Tibial artery (tissue), 4 donors: ENCODE measurements at regions not wholly inside any gene's neighbourhood (a gene's known extent, or its start where the extent isn't known, plus 50 kb on each side); places are given as distances from the start of the nearest gene placed in this dataset.

ENCODE experiments used
- DNase-seq, 2 donors: peaks; one replicate each; pipeline ENCODE4 v3.0.0-alpha.2; 2019
- H3K27ac ChIP-seq, 2 donors: fragments of 200-600 bp; sonication (generic) in 1 of 2; 1 replicate in 1 of 2; 2 replicates in 1 of 2; pipeline ENCODE4 v1.5.1; 2018 to 2019; ENCODE audit warnings: mild to moderate bottlenecking in 1 of 2
- H3K27me3 ChIP-seq, 2 donors: fragments of 200-600 bp; sonication (generic) in 1 of 2; one replicate each; pipeline versions ENCODE4 v1.5.1 to v1.6.0; 2016 to 2019
- H3K36me3 ChIP-seq, 3 donors: fragments of 200-600 bp; sonication (generic) in 2 of 3; one replicate each; pipeline ENCODE4 v1.5.1; 2016 to 2019; ENCODE audit warnings: mild to moderate bottlenecking in 2 of 3
- H3K4me1 ChIP-seq, 4 donors: fragments of 200-600 bp; sonication (generic) in 2 of 4; 1 replicate in 3 of 4; 2 replicates in 1 of 4; pipeline ENCODE4 v1.5.1; 2016 to 2019
- H3K4me3 ChIP-seq, 2 donors: fragments of 200-600 bp; sonication (generic) in 1 of 2; 1 replicate in 1 of 2; 2 replicates in 1 of 2; pipeline ENCODE4 v1.5.1; 2018 to 2019; ENCODE audit warnings: mild to moderate bottlenecking in 2 of 2
- H3K9me3 ChIP-seq, 3 donors: fragments of 200-600 bp; sonication (generic) in 1 of 3; one replicate each; pipeline ENCODE4 v1.5.1; 2016 to 2019
- CTCF ChIP-seq, 2 experiments: fragments of 200-600 bp in 1 of 2; fragments of 450-650 bp in 1 of 2; IDR thresholded peaks; one replicate each; pipeline ENCODE4 v1.5.1; 2017 to 2019; ENCODE audit warnings: antibody characterized with exemption in 2 of 2, mild to moderate bottlenecking in 1 of 2, moderate library complexity in 1 of 2
- intact Hi-C: fragments of 100-400 bp; cut with DNase I; formaldehyde crosslinking; loops from one replicate; pipeline ENCODE4 v1.15.0; 2023; ENCODE audit warnings: low total_unique reads

GRCh38 chr10:43855667-43856210 is 207.1 kb upstream of the ZNF32 start:
- DNase-seq, result no peak
- H3K9me3 ChIP-seq, result no peaks in the 10 kb centered on the region
- no peak for TF ChIP-seq CTCF (IDR thresholded peaks at IDR 0.05)
- H3K27me3 ChIP-seq, result no peaks in the 10 kb centered on the region
- intact Hi-C loops, result no loop called here
- H3K27ac ChIP-seq, result no peak overlapping the region
- H3K4me3 ChIP-seq, result no peak overlapping the region
- no peaks in the 10 kb centered on the region for H3K36me3 ChIP-seq
- H3K4me1 ChIP-seq, result peaks cover 0 to 29% (median 21%) of the 10 kb centered on the region in 4 donors

GRCh38 chr10:43854007-43854406 is 205.3 kb upstream of the ZNF32 start:
- no peaks in the 10 kb centered on the region for H3K36me3 ChIP-seq
- no peak overlapping the region for H3K4me3 ChIP-seq
- DNase-seq, result no peak
- no peak for TF ChIP-seq CTCF (IDR thresholded peaks at IDR 0.05)
- intact Hi-C loops, result no loop called here
- no peaks in the 10 kb centered on the region for H3K9me3 ChIP-seq
- H3K4me1 ChIP-seq, result peaks cover 0 to 29% (median 21%) of the 10 kb centered on the region in 4 donors
- peak overlapping the region in 1 of 2 donors; percentile 5 for H3K27ac ChIP-seq
- H3K27me3 ChIP-seq, result no peaks in the 10 kb centered on the region

GRCh38 chr10:43853369-43853768 is 204.7 kb upstream of the ZNF32 start:
- no peak for DNase-seq
- no peak for TF ChIP-seq CTCF (IDR thresholded peaks at IDR 0.05)
- intact Hi-C loops, result no loop called here
- Histone ChIP-seq H3K9me3 (no peaks in the 10 kb centered on the region), H3K36me3 (no peaks in the 10 kb centered on the region), H3K27ac (peak overlapping the region in 1 of 2 donors; percentile 5), H3K4me3 (no peak overlapping the region), H3K27me3 (no peaks in the 10 kb centered on the region), H3K4me1 (peaks cover 0 to 29% (median 21%) of the 10 kb centered on the region in 4 donors)

GRCh38 chr10:43852644-43853214 is 204.0 kb upstream of the ZNF32 start:
- intact Hi-C loops, result no loop called here
- H3K9me3 ChIP-seq, result no peaks in the 10 kb centered on the region
- H3K36me3 ChIP-seq, result no peaks in the 10 kb centered on the region
- no peak for DNase-seq
- H3K4me1 ChIP-seq, result peaks cover 0 to 28% (median 19%) of the 10 kb centered on the region in 4 donors
- H3K27me3 ChIP-seq, result no peaks in the 10 kb centered on the region
- TF ChIP-seq CTCF (IDR thresholded peaks at IDR 0.05), result no peak
- no peak overlapping the region for H3K4me3 ChIP-seq
- no peak overlapping the region for H3K27ac ChIP-seq

- Histone ChIP-seq H3K36me3 (no peaks in the 10 kb centered on the region), H3K27ac (no peak overlapping the region), H3K9me3 (no peaks in the 10 kb centered on the region), H3K4me1 (peaks cover 0 to 26% (median 15%) of the 10 kb centered on the region in 4 donors), H3K27me3 (no peaks in the 10 kb centered on the region), H3K4me3 (no peak overlapping the region)
- intact Hi-C loops, result no loop called here
- TF ChIP-seq CTCF (IDR thresholded peaks at IDR 0.05), result no peak
- no peak for DNase-seq
These were observed 203.5 kb upstream of the ZNF32 start for GRCh38 chr10:43852149-43852548.
